KG1 (cell line): ENCODE measurements at regions not wholly inside any gene's neighbourhood (a gene's known extent, or its start where the extent isn't known, plus 50 kb on each side); places are given as distances from the start of the nearest gene placed in this dataset.
"Not testable (repeated sequence)": the region's sequence is repeated elsewhere in the genome, so short reads cannot be mapped to it uniquely, and the experiment has no call there.

Experiments used
- DNase-seq: peaks from one replicate; lab custom pipeline; 2025; lab: John Stamatoyannopoulos, UW

DNA sequence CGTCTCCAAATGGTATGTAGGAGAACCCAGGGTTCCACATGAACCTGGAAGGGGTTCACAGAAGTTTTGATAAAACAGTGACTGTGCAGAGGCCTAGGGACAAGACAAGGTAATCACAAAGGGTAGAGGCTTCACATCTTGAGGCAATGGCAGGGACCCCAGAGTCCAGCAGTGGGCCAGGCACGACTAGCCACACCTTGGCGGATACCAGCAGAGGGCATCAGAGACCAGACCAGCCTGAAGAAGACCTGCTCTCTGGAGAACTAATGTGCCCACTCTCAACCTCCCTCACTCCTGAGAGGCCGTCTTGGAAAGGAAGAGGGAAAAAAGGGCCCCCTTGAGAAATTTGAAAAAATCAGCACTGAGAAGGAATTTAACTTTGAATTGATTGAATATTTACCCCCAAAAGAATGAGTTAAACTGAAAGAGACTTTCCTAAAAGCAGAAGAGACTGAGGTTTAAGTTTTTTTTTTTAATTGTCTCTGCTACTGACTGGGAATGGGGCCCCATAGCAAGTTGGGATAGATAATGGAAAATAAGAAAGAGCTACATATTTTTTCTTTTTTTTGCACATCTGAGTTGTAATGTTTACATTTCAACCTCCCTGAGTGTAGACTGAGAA is 243.8 kb upstream of the JADE1 start:
- peak; percentile 17 for DNase-seq

- no peak for DNase-seq
These were observed 244.4 kb upstream of the JADE1 start for GRCh38 chr4:128565054-128565453.

DNA sequence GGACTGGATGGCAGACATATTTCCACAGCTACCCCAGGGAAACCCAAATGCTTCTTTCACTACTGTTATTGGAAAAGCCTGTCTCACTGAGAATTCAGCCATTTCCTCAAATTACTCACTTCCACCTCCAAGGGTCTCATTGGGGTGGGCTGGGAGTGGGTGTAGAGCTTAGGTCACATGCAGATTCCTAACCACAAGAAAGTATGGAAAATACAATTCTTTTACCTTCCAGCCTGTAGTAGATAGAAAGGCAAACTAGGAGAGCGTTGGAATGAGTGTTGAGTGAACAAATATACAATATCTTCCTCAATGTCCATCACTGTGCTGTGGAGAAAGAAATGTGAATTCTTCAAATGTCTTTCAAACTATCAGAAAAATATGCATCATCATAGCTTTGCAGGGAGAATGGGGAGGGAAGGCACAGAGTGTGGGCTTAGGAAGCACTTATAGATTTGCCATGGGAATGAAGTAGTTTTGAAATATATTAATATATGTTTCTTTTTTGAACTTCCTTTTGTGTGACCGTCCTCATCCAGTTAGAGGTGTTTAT is 245.3 kb upstream of the JADE1 start:
- no peak for DNase-seq

DNA sequence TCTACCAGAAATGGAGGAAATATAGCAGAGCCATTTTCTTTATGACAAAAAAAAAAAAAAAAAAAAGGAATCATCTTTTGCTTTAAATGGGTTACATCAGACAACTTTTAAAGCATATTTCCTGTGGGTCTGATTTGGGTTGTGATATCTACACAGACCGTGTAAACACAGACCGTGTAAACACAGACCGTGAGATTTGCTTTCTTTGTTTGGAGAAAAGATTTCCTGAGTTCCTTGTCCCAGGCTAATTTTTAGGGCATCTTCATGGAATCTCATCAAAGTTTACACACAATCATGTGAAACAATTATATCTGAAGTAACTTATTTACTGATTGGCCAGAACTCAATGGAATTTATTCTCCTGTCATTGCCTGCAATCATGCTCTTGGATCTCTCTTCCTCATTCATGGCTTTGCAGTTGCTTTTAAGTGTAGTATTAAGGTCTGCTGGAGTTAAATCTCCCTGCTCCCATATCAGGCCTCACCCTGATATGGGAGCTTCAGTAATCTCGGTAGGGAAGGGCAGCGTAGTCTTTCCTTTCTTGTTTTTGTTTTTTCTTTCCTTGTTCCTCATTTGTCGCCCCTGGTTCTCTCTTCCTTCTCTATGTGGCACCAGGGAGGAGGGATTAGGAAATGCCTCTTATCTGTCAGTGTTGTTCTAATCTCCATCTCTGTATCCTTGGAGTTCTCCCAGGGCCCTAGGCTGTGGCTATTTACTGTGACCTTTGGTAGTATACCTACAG is 248.6 kb upstream of the JADE1 start:
- no peak for DNase-seq

DNA sequence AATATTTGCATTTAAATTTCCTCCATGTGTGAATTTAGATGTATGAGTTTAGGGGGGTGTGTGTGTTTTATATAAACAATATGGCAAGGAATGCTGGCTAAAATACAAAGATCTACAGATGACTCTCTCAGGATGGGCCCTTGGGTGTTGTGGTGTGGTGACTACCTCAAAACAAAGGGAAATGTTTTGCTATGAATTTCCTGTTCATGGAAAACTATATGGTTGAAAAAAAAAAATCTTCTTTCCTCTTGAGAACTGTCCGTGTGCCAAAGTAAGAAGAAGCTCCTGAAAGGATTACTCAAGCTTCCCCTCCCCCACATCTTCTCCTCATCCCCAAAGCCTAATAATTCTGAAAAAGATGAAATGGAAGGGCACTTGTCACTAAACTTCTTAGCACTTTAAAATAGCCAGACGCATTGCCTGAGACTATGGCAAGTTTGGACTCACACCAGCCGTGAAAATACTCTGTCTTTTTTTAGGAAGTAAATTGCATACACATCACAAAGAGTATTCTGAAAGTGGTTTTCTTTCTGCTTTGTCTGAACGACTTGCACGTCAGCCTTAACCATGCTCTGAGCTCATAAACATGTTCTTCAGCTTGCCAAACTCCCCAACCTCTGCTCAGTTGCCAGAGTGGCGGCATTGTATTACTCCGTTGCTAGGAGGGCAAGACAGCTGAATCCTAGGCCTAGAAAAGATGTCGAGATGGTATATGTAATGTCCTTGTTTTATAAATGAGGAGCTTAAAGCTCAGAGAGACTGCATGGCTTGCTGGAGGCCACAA is 250.4 kb upstream of the JADE1 start:
- DNase-seq, result no peak

DNA sequence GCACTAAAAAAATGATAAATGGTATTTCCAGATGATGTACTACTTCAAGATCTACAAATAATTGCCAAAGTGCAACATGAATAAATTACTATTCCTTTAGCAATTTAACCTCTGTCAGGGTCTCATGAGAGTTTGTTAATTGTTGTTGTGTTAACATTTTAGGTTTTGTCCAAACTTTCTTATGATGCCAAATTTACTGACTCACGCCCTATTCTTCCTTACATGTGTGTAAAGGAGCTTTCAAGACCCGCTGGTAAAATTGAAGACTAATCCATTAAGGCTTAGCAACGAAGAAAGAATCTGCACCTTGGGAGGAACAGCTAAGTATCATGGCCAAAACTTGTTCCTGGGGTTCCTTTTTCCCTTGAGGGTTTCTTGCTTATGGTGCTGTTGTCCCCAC is 252.7 kb upstream of the JADE1 start:
- no peak for DNase-seq

- DNase-seq, result no peak
These were observed 255.6 kb upstream of the JADE1 start for GRCh38 chr4:128553686-128554515.

GRCh38 chr4:128552586-128552907 is 257.0 kb upstream of the JADE1 start:
- no peak for DNase-seq

- no peak for DNase-seq
These were observed 258.2 kb upstream of the JADE1 start for GRCh38 chr4:128551280-128551679.

DNA sequence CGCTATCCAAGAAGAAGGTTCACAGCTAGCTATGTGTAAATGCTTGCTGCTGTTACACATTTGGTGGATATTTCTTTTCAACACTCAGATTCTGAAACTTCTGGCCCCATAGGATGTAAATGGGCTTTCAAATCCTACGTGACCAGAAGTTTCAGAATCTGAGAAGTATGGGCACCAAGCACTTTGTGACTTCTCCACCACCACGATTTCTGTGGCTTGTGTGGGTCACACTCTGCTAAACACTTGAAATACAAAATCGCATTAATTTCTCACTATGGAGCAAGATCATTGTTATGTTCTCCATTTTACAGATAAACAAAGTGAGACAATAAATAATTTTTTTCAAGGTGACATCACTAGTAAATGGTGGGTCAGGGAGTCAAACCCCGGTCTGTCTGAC is 259.4 kb upstream of the JADE1 start:
- no peak for DNase-seq

DNA sequence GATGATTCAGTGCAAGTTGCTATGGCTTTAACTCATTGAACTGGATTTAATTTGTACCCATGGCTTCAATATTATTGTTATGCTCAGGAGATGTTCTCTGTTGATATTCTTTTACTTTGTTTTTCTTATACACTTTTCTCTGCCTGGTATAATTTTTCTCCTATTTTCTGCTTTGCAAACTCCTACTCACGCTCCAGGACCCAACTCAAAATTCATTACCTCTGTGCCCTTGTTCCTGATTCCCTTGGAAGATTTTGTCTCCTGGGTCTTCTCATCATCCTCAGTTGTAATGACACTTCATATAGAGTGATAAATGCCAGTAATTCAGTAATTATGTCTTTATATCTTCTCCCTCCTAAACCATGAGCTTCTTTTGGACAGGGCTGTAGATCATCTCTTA is 259.9 kb upstream of the JADE1 start:
- DNase-seq, result no peak

- DNase-seq, result no peak
These were observed 260.8 kb upstream of the PGRMC2 start for GRCh38 chr4:128548381-128548780.

GRCh38 chr4:128544272-128544671 is 256.7 kb upstream of the PGRMC2 start:
- no peak for DNase-seq

DNA sequence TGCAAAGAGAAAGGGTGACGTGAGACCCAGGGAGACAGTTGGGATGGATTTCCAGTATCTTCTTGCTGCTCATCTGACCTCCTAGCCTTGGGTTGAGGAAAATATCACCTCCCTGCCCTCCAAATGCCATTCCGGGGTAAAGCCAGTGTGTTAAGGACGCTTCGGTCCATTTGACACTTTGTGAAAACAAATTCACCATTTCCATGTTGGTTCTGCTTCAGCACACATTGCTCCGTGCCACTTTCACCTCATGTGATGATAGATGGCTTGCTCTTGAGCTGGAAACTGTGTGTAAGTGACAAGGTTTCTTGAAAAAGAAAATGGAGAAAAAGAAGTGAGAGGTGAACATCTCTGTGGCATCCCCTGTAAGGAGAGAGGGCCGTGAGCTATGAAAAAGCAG is 256.1 kb upstream of the PGRMC2 start:
- no peak for DNase-seq

DNA sequence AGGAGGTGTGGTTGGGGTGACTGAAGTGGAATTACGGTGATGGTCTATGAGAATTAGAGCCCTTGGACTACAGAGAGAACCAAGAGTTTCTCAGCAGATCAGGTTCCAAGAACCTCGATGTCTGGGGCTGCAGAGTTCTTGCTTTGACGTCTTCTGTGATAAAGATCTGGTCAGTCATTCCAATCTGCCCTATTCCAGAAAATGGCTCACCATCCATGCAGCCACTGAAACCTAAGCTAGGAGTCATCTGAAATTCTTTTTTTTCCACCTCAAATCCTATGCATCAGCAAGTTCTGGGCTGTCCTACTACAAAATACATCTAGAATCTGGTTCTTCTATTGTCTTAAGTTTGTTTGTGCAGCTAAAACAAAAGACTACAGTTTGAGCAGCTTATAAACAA is 254.4 kb upstream of the PGRMC2 start:
- no peak for DNase-seq

GRCh38 chr4:128540122-128540521 is 252.5 kb upstream of the PGRMC2 start:
- no peak for DNase-seq

DNA sequence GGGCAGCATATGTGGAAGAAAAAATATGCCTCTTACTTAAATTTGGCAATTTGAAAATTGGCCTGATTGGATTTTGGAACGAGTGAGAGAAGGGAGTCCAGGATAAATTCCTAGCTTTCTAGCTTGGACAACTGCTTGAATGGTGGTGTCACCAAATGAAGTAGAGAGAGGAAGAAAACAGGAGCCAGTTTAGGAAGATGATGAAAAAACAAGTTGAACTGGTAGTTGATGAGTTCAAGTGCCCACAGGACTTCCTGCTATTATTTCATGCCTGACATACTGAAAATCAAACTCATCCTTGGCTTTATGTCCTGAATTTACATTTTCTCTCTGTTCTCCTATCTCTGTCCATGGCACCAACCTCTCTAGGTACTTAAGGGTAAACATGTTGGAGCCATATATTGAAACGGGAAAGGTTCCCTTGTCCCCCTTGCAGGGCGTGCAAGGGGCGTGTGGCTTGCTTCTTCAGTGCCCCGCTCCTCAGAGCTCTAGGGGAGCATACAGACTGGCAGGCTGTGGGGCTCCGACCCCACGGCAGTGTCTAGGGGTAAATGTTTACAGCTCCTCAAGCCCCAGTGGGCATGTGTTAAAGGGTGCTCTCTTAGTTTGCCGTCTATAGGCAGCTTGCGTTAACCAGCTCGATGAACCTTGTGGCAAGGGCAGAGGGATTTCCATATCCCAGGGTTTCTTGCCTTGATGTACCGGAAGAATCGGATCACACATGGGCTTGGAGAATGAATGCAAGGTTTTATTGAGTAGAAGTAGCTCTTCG is 250.7 kb upstream of the PGRMC2 start:
- DNase-seq, result no peak

- no peak for DNase-seq
These were observed 249.1 kb upstream of the PGRMC2 start for GRCh38 chr4:128536746-128537145.

DNA sequence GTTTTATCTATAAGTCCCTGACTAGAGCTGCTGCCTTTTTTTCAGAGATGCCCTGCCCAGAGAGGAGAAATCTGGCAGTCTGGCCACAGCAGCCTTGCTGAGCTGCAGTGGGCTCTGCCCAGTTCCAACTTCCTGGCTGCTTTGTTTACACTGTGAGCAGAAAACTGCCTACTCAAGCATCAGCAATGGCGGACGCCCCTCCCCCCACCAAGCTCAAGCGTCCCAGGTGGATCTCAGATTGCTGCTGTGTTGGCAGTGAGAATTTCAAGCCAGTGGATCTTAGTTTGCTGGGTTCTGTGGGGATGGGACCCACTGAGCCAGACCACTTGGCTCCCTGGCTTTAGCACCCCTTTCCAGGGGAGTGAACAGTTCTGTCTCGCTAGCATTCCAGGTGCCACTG is 247.9 kb upstream of the PGRMC2 start:
- not testable (repeated sequence) for DNase-seq

DNA sequence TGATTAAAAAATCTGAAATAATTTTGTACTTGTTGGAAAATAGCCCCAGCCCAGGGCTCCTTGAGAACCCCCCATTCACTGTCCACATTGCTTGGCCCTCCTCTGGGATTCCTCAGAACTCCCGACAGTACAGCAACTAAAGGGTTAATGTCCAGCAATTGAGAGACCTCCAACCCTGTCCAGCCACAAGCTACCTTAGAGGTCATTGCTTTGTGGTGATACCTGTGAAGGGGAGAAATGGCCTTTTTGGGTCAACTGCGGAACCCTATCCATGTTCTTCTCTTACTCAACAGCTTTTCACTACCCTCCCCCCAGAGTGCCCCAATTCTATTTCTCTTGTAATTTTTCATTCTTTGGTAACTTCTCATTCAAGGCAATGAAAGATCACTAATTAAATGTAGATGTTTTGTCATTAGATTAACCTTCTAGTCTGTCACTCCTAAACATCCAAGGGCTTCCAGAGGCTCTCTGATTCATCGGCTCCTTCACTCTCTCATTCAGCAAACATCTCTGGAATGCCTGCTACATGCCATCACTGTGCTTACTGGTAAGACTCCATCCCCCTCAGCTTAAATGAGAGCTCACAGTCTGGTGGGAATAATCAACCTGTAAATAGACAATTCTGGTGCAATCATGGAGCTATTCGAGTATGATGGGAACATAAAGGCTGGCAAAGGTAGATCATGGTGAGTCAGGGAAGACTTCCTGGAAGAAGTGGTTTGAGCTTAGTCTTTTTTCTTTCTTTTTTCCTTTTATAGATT is 241.4 kb upstream of the PGRMC2 start:
- DNase-seq, result no peak
